PC-9 (cell line): ENCODE measurements at regions not wholly inside any gene's neighbourhood (a gene's known extent, or its start where the extent isn't known, plus 50 kb on each side); places are given as distances from the start of the nearest gene placed in this dataset.

Source experiments
- CTCF ChIP-seq: fragments of 200-600 bp; sonication (generic); conservative IDR thresholded peaks from 2 replicates; pipeline ENCODE4 v1.6.1; 2017; ENCODE audit warnings: mixed run types, antibody characterized with exemption, mild to moderate bottlenecking, moderate library complexity
- EZH2 ChIP-seq: fragments of 200-600 bp; sonication (generic); IDR thresholded peaks from 2 replicates; pipeline ENCODE4 v1.8.0; 2017; ENCODE audit warnings: antibody characterized with exemption, low read depth

GRCh38 chr2:220437938-220438337 lies 810.5 kb downstream of the SLC4A3 start:
- TF ChIP-seq EZH2 (no peak), CTCF (no peak)
